ENCODE measurements at regions not wholly inside any gene's neighbourhood (a gene's known extent, or its start where the extent isn't known, plus 50 kb on each side); places are given as distances from the start of the nearest gene placed in this dataset.
"Not testable (repeated sequence)": the region's sequence is repeated elsewhere in the genome, so short reads cannot be mapped to it uniquely, and the experiment has no call there.

- H3K4me3 Mint-ChIP-seq: no peak overlapping the region
- peaks cover 35% of the 10 kb centered on the region for H3K4me1 Mint-ChIP-seq
- H3K27me3 Mint-ChIP-seq (ENCODE audit: low read depth): peaks cover 9% of the 10 kb centered on the region
- TF ChIP-seq CTCF (IDR thresholded peaks at IDR 0.05; ENCODE audit: unreplicated experiment in 3 of 3): no peak
- peak overlapping the region in 2 of 3 experiments; percentile 10 to 34 for H3K27ac Mint-ChIP-seq
- no peaks in the 10 kb centered on the region for H3K36me3 Mint-ChIP-seq (ENCODE audit: low read depth)
- H3K9me3 Mint-ChIP-seq: peaks cover 4% of the 10 kb centered on the region
These were observed 691.4 kb upstream of the TBX3 start for GRCh38 chr12:115375186-115375991.

GRCh38 chr12:115374480-115375185 lies 690.7 kb upstream of the TBX3 start:
- H3K4me1 Mint-ChIP-seq: peaks cover 30% of the 10 kb centered on the region
- peaks cover 4% of the 10 kb centered on the region for H3K9me3 Mint-ChIP-seq
- TF ChIP-seq CTCF (IDR thresholded peaks at IDR 0.05; ENCODE audit: unreplicated experiment in 3 of 3): no peak

GRCh38 chr12:115371711-115372110 lies 687.7 kb upstream of the TBX3 start:
- no peaks in the 10 kb centered on the region for H3K36me3 Mint-ChIP-seq (ENCODE audit: low read depth)
- peaks cover 3% of the 10 kb centered on the region for H3K27me3 Mint-ChIP-seq (ENCODE audit: low read depth)
- H3K4me1 Mint-ChIP-seq: peaks cover 12% of the 10 kb centered on the region
- no peak overlapping the region for H3K27ac Mint-ChIP-seq
- no peak for TF ChIP-seq CTCF (IDR thresholded peaks at IDR 0.05; ENCODE audit: unreplicated experiment in 3 of 3)
- H3K9me3 Mint-ChIP-seq: peaks cover 12% of the 10 kb centered on the region
- no peak overlapping the region for H3K4me3 Mint-ChIP-seq

More at GRCh38 chr12:115374480-115375185, 690.7 kb upstream of the TBX3 start:
- no peak overlapping the region for H3K4me3 Mint-ChIP-seq
- peaks cover 3% of the 10 kb centered on the region for H3K27me3 Mint-ChIP-seq (ENCODE audit: low read depth)
- peak overlapping the region in 1 of 3 experiments; percentile 34 for H3K27ac Mint-ChIP-seq
- H3K36me3 Mint-ChIP-seq (ENCODE audit: low read depth): no peaks in the 10 kb centered on the region

GRCh38 chr12:115370650-115371049 lies 686.7 kb upstream of the TBX3 start:
- H3K27me3 Mint-ChIP-seq (ENCODE audit: low read depth): peaks cover 3% of the 10 kb centered on the region
- no peaks in the 10 kb centered on the region for H3K36me3 Mint-ChIP-seq (ENCODE audit: low read depth)
- TF ChIP-seq CTCF (IDR thresholded peaks at IDR 0.05; ENCODE audit: unreplicated experiment in 3 of 3): no peak
- H3K4me3 Mint-ChIP-seq: no peak overlapping the region
- no peak overlapping the region for H3K27ac Mint-ChIP-seq
- peaks cover 17% of the 10 kb centered on the region for H3K9me3 Mint-ChIP-seq
- peaks cover 17% of the 10 kb centered on the region for H3K4me1 Mint-ChIP-seq

GRCh38 chr12:115370207-115370606 lies 686.2 kb upstream of the TBX3 start:
- no peak for TF ChIP-seq CTCF (IDR thresholded peaks at IDR 0.05; ENCODE audit: unreplicated experiment in 3 of 3)
- peaks cover 3% of the 10 kb centered on the region for H3K27me3 Mint-ChIP-seq (ENCODE audit: low read depth)
- no peak overlapping the region for H3K4me3 Mint-ChIP-seq
- peaks cover 17% of the 10 kb centered on the region for H3K4me1 Mint-ChIP-seq
- peak overlapping the region in 1 of 3 experiments; percentile 5 for H3K27ac Mint-ChIP-seq
- H3K36me3 Mint-ChIP-seq (ENCODE audit: low read depth): no peaks in the 10 kb centered on the region
- peaks cover 17% of the 10 kb centered on the region for H3K9me3 Mint-ChIP-seq

GRCh38 chr12:115366277-115366676 lies 682.3 kb upstream of the TBX3 start:
- H3K27ac Mint-ChIP-seq: peak overlapping the region in 1 of 3 experiments; percentile 58
- not testable (repeated sequence) for H3K4me3 Mint-ChIP-seq; H3K36me3 Mint-ChIP-seq (ENCODE audit: low read depth); H3K27me3 Mint-ChIP-seq (ENCODE audit: low read depth)
- peaks cover 14% of the 10 kb centered on the region for H3K9me3 Mint-ChIP-seq
- peaks cover 31% of the 10 kb centered on the region for H3K4me1 Mint-ChIP-seq

- not testable (repeated sequence) for H3K36me3 Mint-ChIP-seq (ENCODE audit: low read depth); H3K27me3 Mint-ChIP-seq (ENCODE audit: low read depth); H3K4me3 Mint-ChIP-seq
- H3K4me1 Mint-ChIP-seq: peaks cover 31% of the 10 kb centered on the region
- peak overlapping the region in 2 of 3 experiments; percentile 16 to 58 for H3K27ac Mint-ChIP-seq
- peaks cover 14% of the 10 kb centered on the region for H3K9me3 Mint-ChIP-seq
These were observed 681.8 kb upstream of the TBX3 start for GRCh38 chr12:115365765-115366164.
